IMR-90 (cell line): ENCODE measurements at regions not wholly inside any gene's neighbourhood (a gene's known extent, or its start where the extent isn't known, plus 50 kb on each side); places are given as distances from the start of the nearest gene placed in this dataset.

Experiments
- ATAC-seq: fragments of 200-7000 bp; cut with Tn5 transposase; 2 replicates; pipeline ENCODE4 v1.9.1; 2020; ENCODE audit warnings: low read depth, mild to moderate bottlenecking, moderate library complexity
- BruUV-seq: library from RNA; stranded (reverse); fragments of 400-500 nt; replicated peaks from 2 replicates; lab custom pipeline; 2021; lab: Mats Ljungman, UMichigan
- CTCF ChIA-PET: fragments of 300-600 bp; formaldehyde crosslinking; extraction: SDS; loops from one replicate; lab custom pipeline; 2021; ENCODE audit warnings: antibody characterized with exemption; lab: Yijun Ruan, JAX
- POLR2A ChIA-PET: fragments of 300-600 bp; sonication (Branson Sonifier 250); formaldehyde crosslinking; loops from one replicate; lab custom pipeline; 2022; ENCODE audit warnings: antibody characterized with exemption; ENCODE audit not compliant: unreplicated experiment; lab: Charles Lee
- DNase-seq: peaks from one replicate; pipeline ENCODE4 v3.0.0; 2013
- H2AFZ ChIP-seq: replicated peaks from 2 replicates; pipeline ENCODE3; 2013; ENCODE audit warnings: low read length, mild to moderate bottlenecking; ENCODE audit not compliant: poor library complexity
- H2AK5ac ChIP-seq: 2 replicates; pipeline ENCODE4 v1.6.1; 2013; ENCODE audit warnings: low read depth, low read length, inconsistent platforms
- H2AK9ac ChIP-seq: replicated peaks from 2 replicates; pipeline ENCODE3; 2013; ENCODE audit warnings: mild to moderate bottlenecking, low read depth, low read length, moderate library complexity; ENCODE audit not compliant: poor library complexity
- H2BK120ac ChIP-seq: 2 replicates; pipeline ENCODE4 v1.6.1; 2013; ENCODE audit warnings: low read depth, low read length, inconsistent platforms
- H2BK15ac ChIP-seq: 3 replicates; pipeline ENCODE4 v1.6.1; 2013; ENCODE audit warnings: low read depth, low read length, inconsistent platforms
- H2BK20ac ChIP-seq: 2 replicates; pipeline ENCODE4 v1.6.1; 2013; ENCODE audit warnings: low read depth, mild to moderate bottlenecking, inconsistent platforms, low read length, moderate library complexity
- H2BK5ac ChIP-seq: 2 replicates; pipeline ENCODE4 v1.6.1; 2013; ENCODE audit warnings: mild to moderate bottlenecking, low read depth, low read length, inconsistent platforms; ENCODE audit not compliant: poor library complexity, severe bottlenecking
- H3K14ac ChIP-seq: replicated peaks from 2 replicates; pipeline ENCODE4 v1.6.1; 2013; ENCODE audit warnings: low read depth, low read length, inconsistent platforms
- H3K18ac ChIP-seq: 2 replicates; pipeline ENCODE4 v1.6.1; 2013; ENCODE audit warnings: low read depth, low read length, control low read depth
- H3K23ac ChIP-seq: 2 replicates; pipeline ENCODE4 v1.6.1; 2013; ENCODE audit warnings: low read depth, low read length, inconsistent platforms
- H3K27ac ChIP-seq: 2 replicates; pipeline ENCODE4 v1.5.1; 2013; ENCODE audit warnings: mild to moderate bottlenecking, control low read depth, low read length; ENCODE audit not compliant: insufficient read depth
- H3K27me3 ChIP-seq: 2 replicates; pipeline ENCODE4 v1.6.1; 2013; ENCODE audit warnings: low read length; ENCODE audit not compliant: control insufficient read depth, insufficient read depth
- H3K36me3 ChIP-seq: 2 replicates; pipeline ENCODE4 v1.6.1; 2013; ENCODE audit warnings: low read length, mixed read lengths; ENCODE audit not compliant: control insufficient read depth, insufficient read depth
- H3K4ac ChIP-seq: 2 replicates; pipeline ENCODE4 v1.6.1; 2013; ENCODE audit warnings: low read depth, low read length, inconsistent platforms
- H3K4me1 ChIP-seq: 2 replicates; pipeline ENCODE4 v1.6.1; 2013; ENCODE audit warnings: low read length, mixed read lengths; ENCODE audit not compliant: control insufficient read depth, insufficient read depth
- H3K4me2 ChIP-seq: 2 replicates; pipeline ENCODE4 v1.6.1; 2013; ENCODE audit warnings: low read depth, mild to moderate bottlenecking, control low read depth, low read length, moderate library complexity
- H3K4me3 ChIP-seq: 2 replicates; pipeline ENCODE4 v1.5.1; 2013; ENCODE audit warnings: low read depth, mild to moderate bottlenecking, control low read depth, low read length, moderate library complexity; ENCODE audit not compliant: insufficient read depth
- H3K56ac ChIP-seq: 2 replicates; pipeline ENCODE4 v1.6.1; 2013; ENCODE audit warnings: low read length, inconsistent platforms; ENCODE audit not compliant: insufficient read depth; ENCODE audit errors: extremely low read depth
- H3K79me1 ChIP-seq, 2 experiments: 2 replicates each; pipeline ENCODE4 v1.6.1; 2013; ENCODE audit warnings: low read length in 2 of 2, inconsistent platforms in 1 of 2, low read depth in 1 of 2
- H3K9ac ChIP-seq: 2 replicates; pipeline ENCODE4 v1.6.1; 2013; ENCODE audit warnings: low read depth, low read length, control low read depth
- H3K9me1 ChIP-seq: 2 replicates; pipeline ENCODE4 v1.6.1; 2013; ENCODE audit warnings: low read length, inconsistent platforms; ENCODE audit not compliant: insufficient read depth
- H3K9me3 ChIP-seq: 2 replicates; pipeline ENCODE4 v1.6.1; 2013; ENCODE audit warnings: low read length; ENCODE audit not compliant: control insufficient read depth, insufficient read depth
- H4K20me1 ChIP-seq: 2 replicates; pipeline ENCODE4 v1.6.1; 2013; ENCODE audit warnings: low read length, inconsistent platforms; ENCODE audit not compliant: insufficient read depth
- H4K5ac ChIP-seq: 2 replicates; pipeline ENCODE4 v1.6.1; 2013; ENCODE audit warnings: mild to moderate bottlenecking, low read depth, low read length, control low read depth
- H4K8ac ChIP-seq, 2 experiments: 2 replicates each; pipeline ENCODE4 v1.6.1; 2013; ENCODE audit warnings: low read depth in 2 of 2, low read length in 2 of 2, control low read depth in 1 of 2, inconsistent platforms in 1 of 2
- H4K91ac ChIP-seq: 2 replicates; pipeline ENCODE4 v1.6.1; 2013; ENCODE audit warnings: low read depth, low read length, inconsistent platforms; ENCODE audit not compliant: insufficient read depth
- BHLHE40 ChIP-seq: fragments of 150-350 bp; IDR thresholded peaks from 2 replicates; pipeline ENCODE4 v1.6.1; 2016; ENCODE audit warnings: mild to moderate bottlenecking, low read depth, low read length
- CHD1 ChIP-seq: IDR thresholded peaks from 2 replicates; pipeline ENCODE4 v1.6.1; 2012; ENCODE audit warnings: low read depth, low read length, improper control_type of control experiment
- ELK1 ChIP-seq: fragments of 150-350 bp; IDR thresholded peaks from 2 replicates; pipeline ENCODE4 v1.6.1; 2016; ENCODE audit warnings: low read depth, mild to moderate bottlenecking, low read length, moderate library complexity, borderline replicate concordance
- FOS ChIP-seq: fragments of 150-350 bp; IDR thresholded peaks from 2 replicates; pipeline ENCODE4 v1.6.1; 2016; ENCODE audit warnings: low read depth, low read length
- MXI1 ChIP-seq: IDR thresholded peaks from 2 replicates; pipeline ENCODE4 v1.6.1; 2012; ENCODE audit warnings: low read depth, mild to moderate bottlenecking, low read length, moderate library complexity, borderline replicate concordance
- NFE2L2 ChIP-seq: fragments of 150-350 bp; IDR thresholded peaks from 2 replicates; pipeline ENCODE4 v1.6.1; 2016; ENCODE audit warnings: low read depth, mild to moderate bottlenecking, low read length
- POLR2A ChIP-seq: IDR thresholded peaks from 2 replicates; pipeline ENCODE4 v1.6.1; 2012; ENCODE audit warnings: mild to moderate bottlenecking, low read depth, low read length
- RAD21 ChIP-seq: IDR thresholded peaks from 2 replicates; pipeline ENCODE4 v1.6.1; 2012; ENCODE audit warnings: low read length, improper control_type of control experiment
- RCOR1 ChIP-seq: IDR thresholded peaks from 2 replicates; pipeline ENCODE4 v1.6.1; 2012; ENCODE audit warnings: mild to moderate bottlenecking, low read length, improper control_type of control experiment; ENCODE audit not compliant: insufficient replicate concordance
- RFX5 ChIP-seq: IDR thresholded peaks from 2 replicates; pipeline ENCODE4 v1.8.0; 2012; ENCODE audit warnings: low read depth, mild to moderate bottlenecking, low read length, moderate library complexity
- SMC3 ChIP-seq: fragments of 150-350 bp; IDR thresholded peaks from 2 replicates; pipeline ENCODE4 v1.6.1; 2016; ENCODE audit warnings: low read depth, mild to moderate bottlenecking, antibody characterized with exemption, low read length, moderate library complexity
- WGBS, 2 experiments: methylation state at CpG; one replicate each; pipeline versions ENCODE4 v1.1.5 to v1.1.7; 2013; ENCODE audit warnings: missing lambda C conversion rate in 2 of 2; ENCODE audit not compliant: insufficient read length in 1 of 2; ENCODE audit errors: extremely low coverage in 2 of 2; 5-methylcytosine and 5-hydroxymethylcytosine counted together
- dilution Hi-C: fragments of 300-500 bp; cut with HindIII; formaldehyde crosslinking; loops from one replicate; pipeline ENCODE4 v1.14.3; 2018; ENCODE audit warnings: low sequenced_read_pairs; ENCODE audit not compliant: unreplicated experiment
- in situ Hi-C: fragments of 300-500 bp; cut with MboI; formaldehyde crosslinking; loops from 3 replicates; pipeline ENCODE4 v1.14.3; 2019; ENCODE audit warnings: low sequenced_read_pairs, inconsistent platforms, mixed read lengths
- intact Hi-C: fragments of 100-400 bp; cut with micrococcal nuclease; formaldehyde crosslinking; loops from 2 replicates; pipeline ENCODE4 v1.10.0; 2022

- H4K91ac ChIP-seq: no peak overlapping the region
- H2BK5ac ChIP-seq: no peak overlapping the region
- no peak overlapping the region for H3K4ac ChIP-seq
- in situ Hi-C loops (loop anchor here (10.0 kb wide), 1 partner anchor 160 kb away; no protein-coding TSS in a partner anchor), intact Hi-C loops (loop anchor here (5.0 to 10.0 kb wide), 3 partner anchors 130 to 260 kb away; partner anchors contain the start of gene WNT4), dilution Hi-C loops (no loop called here)
- TF ChIP-seq MXI1 (no peak), CHD1 (no peak), FOS (no peak), SMC3 (no peak), RAD21 (no peak), POLR2A (no peak), RCOR1 (no peak), BHLHE40 (no peak), ELK1 (no peak), RFX5 (no peak), NFE2L2 (no peak)
- no peak overlapping the region for H2AK9ac ChIP-seq
- ChIA-PET POLR2A (no interaction called here), CTCF (interaction anchor here (0.7 to 1.1 kb wide), 3 partner anchors 19 to 134 kb away, joined by 3 read pairs; no protein-coding TSS in a partner anchor)
- no TSS peak for BruUV-seq
- H3K23ac ChIP-seq: no peak overlapping the region; the same call in 1 of the 2 replicates
- no peak overlapping the region for H3K9ac ChIP-seq
- no peaks in the 10 kb centered on the region for H3K79me1 ChIP-seq
- no peaks in the 10 kb centered on the region for H3K9me3 ChIP-seq
- no peak for DNase-seq
- H4K5ac ChIP-seq: no peak overlapping the region
- no peak overlapping the region for H3K14ac ChIP-seq
- no peaks in the 10 kb centered on the region for H4K20me1 ChIP-seq
- no peak overlapping the region for H2BK20ac ChIP-seq
- no peaks in the 10 kb centered on the region for H3K36me3 ChIP-seq
- peaks cover 53% of the 10 kb centered on the region for H3K27me3 ChIP-seq
- H3K27ac ChIP-seq: no peak overlapping the region
- no peak overlapping the region for H3K18ac ChIP-seq
- no peak overlapping the region for H3K4me2 ChIP-seq
- H3K4me3 ChIP-seq: no peak overlapping the region
- H2AK5ac ChIP-seq: no peak overlapping the region
- H3K56ac ChIP-seq: no peak overlapping the region
- H2BK15ac ChIP-seq: no peak overlapping the region
- H3K4me1 ChIP-seq: no peaks in the 10 kb centered on the region
- no peak for ATAC-seq
- no peaks in the 10 kb centered on the region for H3K9me1 ChIP-seq
- H4K8ac ChIP-seq: no peak overlapping the region
- H2AFZ ChIP-seq: no peak overlapping the region
- WGBS, 2 experiments: no CpG with 5 or more reads among the region's 3 CpGs
- H2BK120ac ChIP-seq: no peak overlapping the region
Measured at GRCh38 chr1:22275167-22275566, 132.3 kb upstream of the WNT4 start.
